SJSA1 (cell line): ENCODE measurements at regions not wholly inside any gene's neighbourhood (a gene's known extent, or its start where the extent isn't known, plus 50 kb on each side); places are given as distances from the start of the nearest gene placed in this dataset.
"Not testable (repeated sequence)": the region's sequence is repeated elsewhere in the genome, so short reads cannot be mapped to it uniquely, and the experiment has no call there.

Source experiments
- DNase-seq, 2 experiments: peaks; one replicate each; pipeline ENCODE4 v3.0.0-alpha.2; 2015 to 2020; ENCODE audit warnings: low spot score in 2 of 2, low read depth in 1 of 2
- H3K27ac ChIP-seq: fragments of 250-450 bp; sonication (Bioruptor Pico); 2 replicates; pipeline ENCODE4 v1.5.1; 2020; ENCODE audit warnings: mild to moderate bottlenecking, moderate library complexity
- H3K27me3 ChIP-seq: fragments of 250-450 bp; sonication (Bioruptor Pico); replicated peaks from 2 replicates; pipeline ENCODE4 v1.5.1; 2020; ENCODE audit warnings: mild to moderate bottlenecking, moderate library complexity
- H3K36me3 ChIP-seq: fragments of 250-450 bp; sonication (Bioruptor Pico); 2 replicates; pipeline ENCODE4 v1.5.1; 2020; ENCODE audit warnings: mild to moderate bottlenecking
- H3K4me1 ChIP-seq: fragments of 250-450 bp; sonication (Bioruptor Pico); replicated peaks from 2 replicates; pipeline ENCODE4 v1.6.1; 2021; ENCODE audit warnings: mild to moderate bottlenecking
- H3K4me3 ChIP-seq: fragments of 250-450 bp; sonication (Bioruptor Pico); 2 replicates; pipeline ENCODE4 v1.5.1; 2020; ENCODE audit warnings: mild to moderate bottlenecking
- H3K9me3 ChIP-seq: fragments of 250-450 bp; sonication (Bioruptor Pico); replicated peaks from 2 replicates; pipeline ENCODE4 v1.5.1; 2020; ENCODE audit warnings: mild to moderate bottlenecking

- not testable (repeated sequence) for H3K27me3 ChIP-seq, H3K4me1 ChIP-seq, DNase-seq, H3K9me3 ChIP-seq, H3K4me3 ChIP-seq, H3K36me3 ChIP-seq, H3K27ac ChIP-seq
Observed at GRCh38 chr7:124099585-124099984, 66.7 kb upstream of the TMEM229A start.

DNA sequence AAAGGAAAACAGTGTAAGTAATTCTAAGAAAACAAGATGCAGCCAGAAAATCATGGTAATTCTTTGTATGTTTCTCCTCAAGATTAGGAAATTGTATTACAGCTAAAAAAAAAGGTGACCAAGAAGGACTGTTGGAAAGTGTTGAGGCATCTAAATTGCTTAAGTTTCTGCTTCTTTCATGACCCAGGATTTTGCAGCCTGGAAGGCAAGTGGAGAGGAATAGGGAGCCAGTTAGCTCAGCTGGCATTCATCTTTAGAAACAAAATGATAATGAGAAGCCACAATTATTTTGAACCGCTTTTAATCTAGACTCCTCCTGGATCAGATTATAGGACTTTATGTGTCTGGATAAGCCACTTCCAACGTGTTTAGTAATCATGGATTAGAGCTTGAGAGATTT is 56.8 kb upstream of the TMEM229A start:
- H3K9me3 ChIP-seq, result no peaks in the 10 kb centered on the region
- no peak overlapping the region for H3K4me3 ChIP-seq
- H3K4me1 ChIP-seq, result no peaks in the 10 kb centered on the region
- no peak for DNase-seq
- no peak overlapping the region for H3K27ac ChIP-seq
- H3K27me3 ChIP-seq, result no peaks in the 10 kb centered on the region; the same call in 1 of the 2 replicates
- no peaks in the 10 kb centered on the region for H3K36me3 ChIP-seq

DNA sequence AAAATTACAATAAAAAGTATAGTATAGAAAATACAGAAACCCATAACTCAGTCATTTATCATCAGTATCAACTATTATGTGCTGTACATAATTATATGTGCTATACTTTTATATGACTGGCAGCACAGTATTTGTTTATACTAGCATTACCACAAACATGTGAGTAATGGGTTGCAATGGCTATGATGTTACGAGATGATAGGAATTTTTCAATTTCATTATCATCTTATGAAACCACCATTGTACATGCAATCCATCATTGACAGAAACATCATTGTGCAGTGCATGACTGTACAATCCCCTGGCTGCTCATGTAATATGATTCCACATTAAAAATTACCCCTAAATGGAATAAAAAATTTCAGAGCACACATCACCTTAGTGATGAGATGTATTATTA is 55.7 kb upstream of the TMEM229A start:
- no peak for DNase-seq
- Histone ChIP-seq H3K27me3 (no peaks in the 10 kb centered on the region; the same call in 1 of the 2 replicates), H3K36me3 (no peaks in the 10 kb centered on the region), H3K27ac (no peak overlapping the region), H3K4me3 (no peak overlapping the region), H3K4me1 (no peaks in the 10 kb centered on the region), H3K9me3 (no peaks in the 10 kb centered on the region)

DNA sequence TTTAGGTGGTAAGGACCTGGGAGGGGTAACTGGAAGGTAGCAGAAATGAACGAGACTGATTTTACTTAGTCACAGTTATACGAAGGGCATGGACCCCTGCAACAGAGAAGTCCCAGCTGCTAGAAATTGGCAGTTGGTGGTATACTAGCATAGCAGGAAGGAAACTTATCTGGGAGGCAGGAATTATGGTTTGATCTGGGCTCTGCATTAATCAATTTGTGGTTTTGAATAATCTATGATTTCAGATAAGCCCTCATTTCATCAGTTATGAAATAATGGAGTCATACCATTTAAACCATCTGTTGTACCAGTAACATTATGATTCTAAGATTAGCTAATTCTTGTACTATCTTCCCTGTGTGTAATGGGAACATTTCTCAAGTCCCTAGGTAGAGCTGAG is 54.0 kb upstream of the TMEM229A start:
- Histone ChIP-seq H3K36me3 (no peaks in the 10 kb centered on the region), H3K4me3 (no peak overlapping the region), H3K4me1 (no peaks in the 10 kb centered on the region), H3K27ac (no peak overlapping the region), H3K9me3 (no peaks in the 10 kb centered on the region), H3K27me3 (no peaks in the 10 kb centered on the region; the same call in 1 of the 2 replicates)
- DNase-seq, result no peak

- Histone ChIP-seq H3K36me3 (no peaks in the 10 kb centered on the region), H3K4me1 (no peaks in the 10 kb centered on the region), H3K4me3 (no peak overlapping the region), H3K9me3 (no peaks in the 10 kb centered on the region), H3K27ac (no peak overlapping the region), H3K27me3 (no peaks in the 10 kb centered on the region; the same call in 1 of the 2 replicates)
- no peak for DNase-seq
Observed at GRCh38 chr7:124085179-124085578, 52.3 kb upstream of the TMEM229A start.

DNA sequence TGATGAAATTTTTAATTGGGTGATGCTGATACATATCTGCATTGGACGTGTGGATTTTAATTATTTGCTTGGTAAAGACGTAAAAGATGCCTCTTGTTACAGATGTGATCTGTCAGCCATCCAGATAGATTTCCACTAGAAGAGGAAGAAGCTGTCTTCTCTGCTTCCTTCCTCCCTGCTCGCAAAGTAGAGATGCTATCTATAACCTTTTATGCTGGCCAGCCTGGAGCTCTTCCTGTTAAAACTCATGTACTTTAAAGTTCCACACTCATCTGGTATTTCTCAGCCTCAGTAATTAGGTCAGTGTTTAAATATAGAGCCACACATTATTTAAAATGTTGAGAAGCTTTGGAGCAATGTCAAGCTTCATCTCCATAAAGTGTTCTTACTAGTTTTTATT is 51.2 kb upstream of the TMEM229A start:
- H3K36me3 ChIP-seq, result no peaks in the 10 kb centered on the region
- H3K9me3 ChIP-seq, result no peaks in the 10 kb centered on the region
- H3K4me1 ChIP-seq, result no peaks in the 10 kb centered on the region
- no peaks in the 10 kb centered on the region; the same call in 1 of the 2 replicates for H3K27me3 ChIP-seq
- H3K27ac ChIP-seq, result no peak overlapping the region
- no peak overlapping the region for H3K4me3 ChIP-seq
- no peak for DNase-seq
